ENCODE measurements at regions not wholly inside any gene's neighbourhood (a gene's known extent, or its start where the extent isn't known, plus 50 kb on each side); places are given as distances from the start of the nearest gene placed in this dataset.

GRCh38 chrX:5233830-5234229, 994.8 kb downstream of the NLGN4X start:
- no peak for DNase-seq
- TF ChIP-seq CTCF (IDR thresholded peaks at IDR 0.05; ENCODE audit: control extremely low read depth, extremely low read depth): no peak
- H3K36me3 ChIP-seq (ENCODE audit: control insufficient read depth in 4 of 4, insufficient read depth in 4 of 4, low read length in 4 of 4): no peaks in the 10 kb centered on the region
- no peak overlapping the region for H3K4me3 ChIP-seq
- H3K27ac ChIP-seq (ENCODE audit: low read depth in 1 of 2, low read length in 1 of 2): no peak overlapping the region
- peaks cover 0 to 9% (median 0%) of the 10 kb centered on the region in 3 donors for H3K27me3 ChIP-seq (ENCODE audit: control insufficient read depth in 3 of 3, insufficient read depth in 3 of 3, low read length in 2 of 3)
- no peaks in the 10 kb centered on the region for H3K4me1 ChIP-seq (ENCODE audit: control insufficient read depth in 5 of 5, insufficient read depth in 5 of 5, low read length in 5 of 5)
- ATAC-seq (ENCODE audit: insufficient read depth, low FRiP score): no peak
- H3K9ac ChIP-seq (ENCODE audit: insufficient read depth in 1 of 2, low read length in 2 of 2): no peak overlapping the region
- WGBS, 2 donors: 88 to 91% methylated on average over 3 of the region's 3 CpGs
- no peaks in the 10 kb centered on the region for H3K9me3 ChIP-seq (ENCODE audit: control insufficient read depth in 4 of 4, insufficient read depth in 3 of 4, low read length in 3 of 4)

GRCh38 chrX:5220421-5220820, 1008.2 kb downstream of the NLGN4X start:
- no peak overlapping the region for H3K27ac ChIP-seq (ENCODE audit: low read depth in 1 of 2, low read length in 1 of 2)
- no peaks in the 10 kb centered on the region for H3K27me3 ChIP-seq (ENCODE audit: control insufficient read depth in 3 of 3, insufficient read depth in 3 of 3, low read length in 2 of 3)
- TF ChIP-seq CTCF (IDR thresholded peaks at IDR 0.05; ENCODE audit: control extremely low read depth, extremely low read depth): no peak
- DNase-seq: no peak
- no peak overlapping the region for H3K4me3 ChIP-seq
- no peak overlapping the region for H3K9ac ChIP-seq (ENCODE audit: insufficient read depth in 1 of 2, low read length in 2 of 2)
- no peak for ATAC-seq (ENCODE audit: insufficient read depth, low FRiP score)
- peaks cover 0 to 3% (median 0%) of the 10 kb centered on the region in 4 donors for H3K9me3 ChIP-seq (ENCODE audit: control insufficient read depth in 4 of 4, insufficient read depth in 3 of 4, low read length in 3 of 4)
- no peaks in the 10 kb centered on the region for H3K36me3 ChIP-seq (ENCODE audit: control insufficient read depth in 4 of 4, insufficient read depth in 4 of 4, low read length in 4 of 4)
- no peaks in the 10 kb centered on the region for H3K4me1 ChIP-seq (ENCODE audit: control insufficient read depth in 5 of 5, insufficient read depth in 5 of 5, low read length in 5 of 5)

GRCh38 chrX:5194806-5195205, 1033.9 kb downstream of the NLGN4X start:
- Histone ChIP-seq H3K4me1 (ENCODE audit: control insufficient read depth in 5 of 5, insufficient read depth in 5 of 5, low read length in 5 of 5) (no peaks in the 10 kb centered on the region), H3K9ac (ENCODE audit: insufficient read depth in 1 of 2, low read length in 2 of 2) (no peak overlapping the region), H3K27me3 (ENCODE audit: control insufficient read depth in 3 of 3, insufficient read depth in 3 of 3, low read length in 2 of 3) (peaks cover 0 to 14% (median 0%) of the 10 kb centered on the region in 3 donors), H3K9me3 (ENCODE audit: control insufficient read depth in 4 of 4, insufficient read depth in 3 of 4, low read length in 3 of 4) (no peaks in the 10 kb centered on the region), H3K27ac (ENCODE audit: low read depth in 1 of 2, low read length in 1 of 2) (no peak overlapping the region), H3K36me3 (ENCODE audit: control insufficient read depth in 4 of 4, insufficient read depth in 4 of 4, low read length in 4 of 4) (no peaks in the 10 kb centered on the region), H3K4me3 (no peak overlapping the region)
- ATAC-seq (ENCODE audit: insufficient read depth, low FRiP score): no peak
- no peak for TF ChIP-seq CTCF (IDR thresholded peaks at IDR 0.05; ENCODE audit: control extremely low read depth, extremely low read depth)
- 69 to 73% methylated on average over 4 of the region's 4 CpGs for WGBS, 2 donors
- DNase-seq: no peak

GRCh38 chrX:5180135-5180741, 1048.4 kb downstream of the NLGN4X start:
- Histone ChIP-seq H3K9me3 (ENCODE audit: control insufficient read depth in 4 of 4, insufficient read depth in 3 of 4, low read length in 3 of 4) (no peaks in the 10 kb centered on the region), H3K4me3 (no peak overlapping the region), H3K9ac (ENCODE audit: insufficient read depth in 1 of 2, low read length in 2 of 2) (no peak overlapping the region), H3K4me1 (ENCODE audit: control insufficient read depth in 5 of 5, insufficient read depth in 5 of 5, low read length in 5 of 5) (no peaks in the 10 kb centered on the region), H3K36me3 (ENCODE audit: control insufficient read depth in 4 of 4, insufficient read depth in 4 of 4, low read length in 4 of 4) (no peaks in the 10 kb centered on the region), H3K27me3 (ENCODE audit: control insufficient read depth in 3 of 3, insufficient read depth in 3 of 3, low read length in 2 of 3) (peaks cover 0 to 10% (median 0%) of the 10 kb centered on the region in 3 donors), H3K27ac (ENCODE audit: low read depth in 1 of 2, low read length in 1 of 2) (no peak overlapping the region)
- DNase-seq: no peak
- TF ChIP-seq CTCF (IDR thresholded peaks at IDR 0.05; ENCODE audit: control extremely low read depth, extremely low read depth): no peak
- 70 to 76% methylated on average over 12 of the region's 12 CpGs for WGBS, 2 donors
- no peak for ATAC-seq (ENCODE audit: insufficient read depth, low FRiP score)

All from lung (tissue), 11 donors.